KMS-11 (cell line): ENCODE measurements at regions not wholly inside any gene's neighbourhood (a gene's known extent, or its start where the extent isn't known, plus 50 kb on each side); places are given as distances from the start of the nearest gene placed in this dataset.

Experiments used
- H2AFZ ChIP-seq: fragments of 200-600 bp; sonication (generic); 2 replicates; pipeline ENCODE4 v1.6.1; 2016; ENCODE audit warnings: antibody characterized with exemption, mixed run types, low read depth
- H3K27ac ChIP-seq: fragments of 200-600 bp; sonication (generic); 2 replicates; pipeline ENCODE4 v1.6.1; 2016; ENCODE audit warnings: mild to moderate bottlenecking, mixed run types
- H3K27me3 ChIP-seq: fragments of 200-600 bp; sonication (generic); 2 replicates; pipeline ENCODE4 v1.6.1; 2017; ENCODE audit warnings: mild to moderate bottlenecking, low read depth, mixed run types, moderate library complexity; ENCODE audit not compliant: insufficient read depth
- H3K36me3 ChIP-seq: fragments of 200-600 bp; sonication (generic); 2 replicates; pipeline ENCODE4 v1.6.1; 2017; ENCODE audit warnings: mild to moderate bottlenecking, mixed run types; ENCODE audit not compliant: insufficient read depth
- H3K4me1 ChIP-seq: fragments of 200-600 bp; sonication (generic); 2 replicates; pipeline ENCODE4 v1.6.1; 2016; ENCODE audit warnings: mild to moderate bottlenecking, low read depth, mixed run types; ENCODE audit not compliant: poor library complexity, severe bottlenecking
- H3K4me2 ChIP-seq: fragments of 200-600 bp; sonication (generic); 2 replicates; pipeline ENCODE4 v1.7.0; 2016; ENCODE audit warnings: mild to moderate bottlenecking, mixed run types
- H3K4me3 ChIP-seq: fragments of 200-600 bp; sonication (generic); IDR thresholded peaks from 2 replicates; pipeline ENCODE4 v1.6.1; 2017; ENCODE audit warnings: low read depth, low read length, mixed read lengths; ENCODE audit not compliant: insufficient read depth
- H3K79me2 ChIP-seq: fragments of 200-600 bp; sonication (generic); 2 replicates; pipeline ENCODE4 v1.6.1; 2016; ENCODE audit warnings: low read depth, mixed run types; ENCODE audit not compliant: insufficient read depth
- H3K9ac ChIP-seq: fragments of 200-600 bp; sonication (generic); 2 replicates; pipeline ENCODE4 v1.6.1; 2016; ENCODE audit warnings: mild to moderate bottlenecking, mixed run types
- H4K20me1 ChIP-seq: fragments of 200-600 bp; sonication (generic); 2 replicates; pipeline ENCODE4 v1.6.1; 2016; ENCODE audit warnings: mild to moderate bottlenecking, mixed run types; ENCODE audit not compliant: insufficient read depth
- CTCF ChIP-seq: fragments of 200-600 bp; sonication (generic); conservative IDR thresholded peaks from 2 replicates; pipeline ENCODE4 v1.6.1; 2017; ENCODE audit warnings: low read depth, mild to moderate bottlenecking, antibody characterized with exemption, low read length, moderate library complexity, mixed read lengths

DNA sequence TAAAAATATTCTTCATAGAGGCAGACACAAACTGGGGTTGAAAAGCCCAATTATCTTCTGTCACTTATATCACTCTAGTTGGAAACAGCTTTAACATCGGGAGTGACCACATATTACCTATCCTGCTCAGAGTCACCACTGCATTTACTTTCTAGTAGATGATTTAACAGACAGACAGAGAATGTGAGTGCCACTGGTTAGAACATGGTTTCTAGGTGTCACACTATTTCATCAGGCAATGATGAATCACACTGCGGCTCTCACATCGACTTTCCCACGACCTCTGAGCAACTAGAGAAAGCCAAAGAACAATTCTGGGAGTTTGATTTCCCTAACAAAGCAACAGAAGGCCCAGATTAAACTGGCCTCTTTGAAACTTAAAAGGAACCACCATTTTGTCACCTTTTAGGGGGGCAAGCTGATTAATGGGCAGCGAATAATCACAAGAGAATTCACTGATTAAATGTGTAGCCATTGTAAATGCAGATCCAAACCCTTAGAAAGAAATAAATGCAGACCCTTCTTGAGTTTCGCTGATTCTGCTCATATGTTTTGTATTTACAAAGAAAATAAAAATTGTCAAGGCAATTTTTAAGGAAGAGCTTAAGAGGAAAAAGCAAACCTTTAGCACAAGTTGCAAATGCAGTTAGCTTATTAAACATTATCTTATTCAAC lies 112.6 kb upstream of the KBTBD8 start:
- H4K20me1 ChIP-seq, result no peaks in the 10 kb centered on the region
- no peak overlapping the region for H2AFZ ChIP-seq
- H3K9ac ChIP-seq, result no peak overlapping the region
- TF ChIP-seq CTCF, result no peak
- no peak overlapping the region for H3K27ac ChIP-seq
- no peaks in the 10 kb centered on the region for H3K27me3 ChIP-seq
- H3K4me3 ChIP-seq, result no peak overlapping the region
- H3K36me3 ChIP-seq, result no peaks in the 10 kb centered on the region
- no peak overlapping the region for H3K4me2 ChIP-seq
- no peaks in the 10 kb centered on the region for H3K79me2 ChIP-seq
- H3K4me1 ChIP-seq, result no peaks in the 10 kb centered on the region

GRCh38 chr3:66889750-66890494 lies 108.2 kb upstream of the KBTBD8 start:
- Histone ChIP-seq H3K36me3 (no peaks in the 10 kb centered on the region), H2AFZ (no peak overlapping the region), H3K4me2 (no peak overlapping the region), H3K9ac (no peak overlapping the region), H3K79me2 (no peaks in the 10 kb centered on the region), H3K4me1 (no peaks in the 10 kb centered on the region), H3K27me3 (no peaks in the 10 kb centered on the region), H4K20me1 (no peaks in the 10 kb centered on the region), H3K27ac (no peak overlapping the region), H3K4me3 (no peak overlapping the region)
- TF ChIP-seq CTCF, result no peak

- Histone ChIP-seq H3K9ac (no peak overlapping the region), H3K27me3 (no peaks in the 10 kb centered on the region), H4K20me1 (no peaks in the 10 kb centered on the region), H2AFZ (no peak overlapping the region), H3K79me2 (no peaks in the 10 kb centered on the region), H3K27ac (no peak overlapping the region), H3K36me3 (no peaks in the 10 kb centered on the region), H3K4me2 (no peak overlapping the region), H3K4me3 (no peak overlapping the region), H3K4me1 (no peaks in the 10 kb centered on the region)
- no peak for TF ChIP-seq CTCF
Measured at GRCh38 chr3:66898155-66898554, 100.0 kb upstream of the KBTBD8 start.

- Histone ChIP-seq H3K4me1 (no peaks in the 10 kb centered on the region), H2AFZ (no peak overlapping the region), H3K79me2 (no peaks in the 10 kb centered on the region), H3K9ac (no peak overlapping the region), H3K4me2 (no peak overlapping the region), H3K27me3 (no peaks in the 10 kb centered on the region), H3K36me3 (no peaks in the 10 kb centered on the region), H3K27ac (no peak overlapping the region), H4K20me1 (no peaks in the 10 kb centered on the region), H3K4me3 (no peak overlapping the region)
- TF ChIP-seq CTCF, result no peak
Measured at GRCh38 chr3:66904336-66904735, 93.8 kb upstream of the KBTBD8 start.
